HG03439 (cell line): ENCODE measurements at regions not wholly inside any gene's neighbourhood (a gene's known extent, or its start where the extent isn't known, plus 50 kb on each side); places are given as distances from the start of the nearest gene placed in this dataset.
"Not testable (repeated sequence)": the region's sequence is repeated elsewhere in the genome, so short reads cannot be mapped to it uniquely, and the experiment has no call there.

Experiments
- ATAC-seq: cut with Tn5 transposase; IDR thresholded peaks from one replicate; pipeline ENCODE4 v1.9.1; 2021; ENCODE audit warnings: mild to moderate bottlenecking, moderate library complexity; ENCODE audit not compliant: unreplicated experiment

DNA sequence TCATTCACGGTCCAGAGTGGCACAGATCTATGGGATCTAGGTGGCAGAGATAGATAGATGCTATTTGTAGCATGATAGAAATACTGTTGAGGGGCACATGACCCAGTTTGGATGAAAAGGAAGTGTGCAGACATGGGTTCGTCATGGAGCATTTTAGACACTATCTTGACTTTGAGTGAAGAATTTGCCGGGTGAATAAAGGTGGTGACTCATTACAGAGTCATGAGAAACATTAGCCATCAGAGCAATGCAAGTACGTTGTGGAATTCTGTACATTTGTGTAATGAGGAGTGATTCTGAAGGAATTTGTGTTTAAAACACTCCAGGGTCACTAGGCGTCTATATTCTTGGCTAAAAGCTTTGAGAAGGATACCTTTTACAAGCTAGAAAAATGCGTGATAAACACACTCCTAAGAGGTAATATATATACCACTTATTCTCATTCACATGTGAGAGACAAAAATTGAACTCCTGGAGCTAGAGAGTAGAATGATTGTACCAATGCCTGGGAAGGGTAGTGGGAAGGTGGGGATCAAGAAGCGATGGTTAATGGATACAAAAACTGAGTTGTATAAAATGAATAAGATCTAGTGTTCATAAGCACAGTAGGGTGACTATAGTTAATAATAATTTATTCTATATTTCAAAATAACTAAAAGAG, 593.7 kb upstream of the LUZP2 start:
- no peak for ATAC-seq

DNA sequence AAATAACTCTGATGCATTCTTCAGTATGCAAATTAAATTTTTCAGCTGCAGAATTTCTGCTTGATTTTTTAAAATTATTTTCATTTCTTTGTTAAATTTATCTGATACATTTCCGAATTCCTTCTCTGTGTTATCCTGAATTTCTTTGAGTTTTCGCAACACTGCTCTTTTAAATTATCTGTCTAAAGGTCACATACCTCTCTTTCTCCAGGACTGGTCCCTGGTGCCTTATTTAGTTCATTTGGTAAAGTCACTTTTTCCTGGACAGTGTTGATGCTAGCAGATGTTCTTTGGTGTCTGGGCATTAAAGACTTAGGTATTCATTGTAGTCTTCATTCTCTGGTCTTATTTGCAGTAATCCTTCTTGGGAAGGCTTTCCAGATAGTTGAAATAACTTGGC, 577.4 kb upstream of the LUZP2 start:
- no peak for ATAC-seq

DNA sequence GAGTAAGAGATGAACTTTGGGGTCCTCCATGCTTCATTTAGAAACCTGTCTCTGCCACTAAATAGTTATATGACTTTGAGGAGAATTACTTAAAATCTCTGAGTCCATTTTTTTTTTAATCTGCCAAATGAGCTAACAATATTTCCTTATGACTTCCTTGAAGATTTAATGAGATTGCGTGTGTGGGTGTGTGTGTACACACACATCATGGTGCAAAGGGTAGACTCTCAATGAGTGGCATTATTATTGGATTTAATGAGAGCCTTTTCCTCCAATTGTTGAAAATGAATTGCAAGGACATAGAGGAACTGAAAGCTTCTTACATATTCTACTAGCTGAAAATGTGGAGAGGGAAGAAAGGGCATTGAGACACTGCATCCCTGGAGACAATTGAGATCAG, 573.5 kb upstream of the LUZP2 start:
- ATAC-seq = no peak

DNA sequence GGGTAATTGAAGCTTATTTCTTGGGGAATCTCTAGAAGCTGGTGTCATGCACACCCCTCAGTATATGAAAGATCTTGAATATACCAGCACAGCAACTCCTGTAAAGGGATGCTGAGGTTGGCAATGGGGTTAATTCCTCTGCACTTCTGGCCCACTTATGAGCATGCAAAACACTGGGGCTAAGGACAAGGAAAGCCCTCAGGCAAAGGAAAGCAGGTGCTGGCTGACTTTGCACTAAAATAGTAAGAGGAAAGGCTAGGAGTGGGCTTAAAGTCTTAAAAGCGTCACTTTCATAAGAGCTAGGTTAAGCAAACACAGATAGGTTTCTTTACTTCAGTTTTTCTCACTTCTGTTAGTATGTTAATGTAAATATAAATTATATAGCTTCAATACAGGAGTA, 572.6 kb upstream of the LUZP2 start:
- ATAC-seq = no peak

DNA sequence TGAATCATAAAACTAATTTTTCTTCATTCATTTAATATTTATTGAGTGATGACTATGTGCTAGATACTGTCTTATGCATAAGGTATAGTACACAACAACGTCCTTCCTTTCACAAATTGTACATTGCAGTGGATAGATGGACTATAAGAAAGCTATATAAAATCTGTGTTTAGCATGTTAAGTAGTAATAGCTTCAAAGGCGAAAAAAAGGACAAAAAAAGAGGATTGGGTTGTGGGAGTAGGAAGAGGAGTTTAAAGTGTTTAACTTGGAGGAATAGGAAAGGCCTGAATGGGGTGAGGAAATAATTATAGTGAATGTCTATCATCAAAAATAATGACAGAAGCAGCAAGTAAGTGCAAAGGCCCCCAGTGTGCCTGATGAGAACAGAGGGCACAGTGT, 565.4 kb upstream of the LUZP2 start:
- ATAC-seq = no peak

DNA sequence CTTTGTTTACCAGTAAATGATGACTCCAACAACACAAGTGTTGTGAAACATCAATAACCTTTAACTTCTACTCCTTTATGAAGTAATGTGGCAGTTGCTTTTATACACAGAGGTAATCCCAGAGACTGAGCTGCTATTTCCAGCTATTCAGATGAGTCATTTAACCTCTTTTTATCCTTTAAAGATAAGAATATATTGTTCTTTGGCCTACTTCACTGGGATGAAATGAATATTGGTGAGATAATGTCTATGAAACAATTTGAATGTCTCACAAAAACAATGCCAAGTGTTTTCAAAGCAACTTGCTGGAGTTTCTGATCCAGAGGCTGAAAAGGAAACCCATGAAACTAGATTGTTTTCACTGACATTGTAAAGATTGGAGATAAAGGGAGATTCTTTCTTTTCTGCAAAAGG, 564.4 kb upstream of the LUZP2 start:
- no peak for ATAC-seq

DNA sequence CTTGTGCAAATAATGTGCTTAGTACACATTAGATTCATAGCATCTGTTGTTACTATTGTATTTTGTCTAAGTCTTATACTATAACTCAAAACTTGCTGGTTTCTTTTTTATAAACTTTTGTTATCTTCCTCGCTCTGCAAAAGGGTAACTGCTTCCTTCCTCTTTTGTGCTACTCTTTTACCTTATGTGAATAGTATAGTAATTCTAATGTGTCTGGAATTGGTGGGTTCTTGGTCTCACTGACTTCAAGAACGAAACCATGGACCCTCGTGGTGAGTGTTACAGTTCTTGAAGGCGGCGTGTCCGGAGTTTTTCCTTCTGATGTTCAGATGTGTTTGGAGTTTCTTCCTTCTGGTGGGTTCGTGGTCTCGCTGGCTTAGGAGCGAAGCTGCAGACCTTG, 563.1 kb upstream of the LUZP2 start:
- no peak for ATAC-seq

DNA sequence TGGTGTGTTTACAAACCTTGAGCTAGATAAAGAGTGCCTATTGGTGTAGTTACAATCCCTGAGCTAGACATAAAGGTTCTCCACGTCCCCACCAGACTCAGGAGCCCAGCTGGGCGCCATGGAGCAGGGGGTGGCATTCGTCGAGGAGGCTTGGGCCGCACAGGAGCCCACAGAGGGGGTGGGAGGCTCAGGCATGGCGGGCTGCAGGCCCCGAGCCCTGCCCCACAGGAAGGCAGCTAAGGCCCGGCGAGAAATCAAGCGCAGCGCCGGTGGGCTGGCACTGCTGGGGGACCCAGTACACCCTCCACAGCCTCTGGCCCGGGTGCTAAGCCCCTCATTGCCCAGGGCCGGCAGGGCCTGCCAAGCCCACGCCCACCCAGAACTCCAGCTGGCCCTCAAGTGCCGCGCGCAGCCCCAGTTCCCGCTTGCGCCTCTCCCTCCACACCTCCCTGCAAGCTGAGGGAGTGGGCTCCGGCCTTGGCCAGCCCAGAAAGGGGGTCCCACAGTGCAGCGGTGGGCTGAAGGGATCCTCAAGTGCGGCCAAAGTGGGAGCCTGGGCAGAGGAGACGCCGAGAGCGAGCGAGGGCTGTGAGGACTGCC, 562.1 kb upstream of the LUZP2 start:
- ATAC-seq = not testable (repeated sequence)

DNA sequence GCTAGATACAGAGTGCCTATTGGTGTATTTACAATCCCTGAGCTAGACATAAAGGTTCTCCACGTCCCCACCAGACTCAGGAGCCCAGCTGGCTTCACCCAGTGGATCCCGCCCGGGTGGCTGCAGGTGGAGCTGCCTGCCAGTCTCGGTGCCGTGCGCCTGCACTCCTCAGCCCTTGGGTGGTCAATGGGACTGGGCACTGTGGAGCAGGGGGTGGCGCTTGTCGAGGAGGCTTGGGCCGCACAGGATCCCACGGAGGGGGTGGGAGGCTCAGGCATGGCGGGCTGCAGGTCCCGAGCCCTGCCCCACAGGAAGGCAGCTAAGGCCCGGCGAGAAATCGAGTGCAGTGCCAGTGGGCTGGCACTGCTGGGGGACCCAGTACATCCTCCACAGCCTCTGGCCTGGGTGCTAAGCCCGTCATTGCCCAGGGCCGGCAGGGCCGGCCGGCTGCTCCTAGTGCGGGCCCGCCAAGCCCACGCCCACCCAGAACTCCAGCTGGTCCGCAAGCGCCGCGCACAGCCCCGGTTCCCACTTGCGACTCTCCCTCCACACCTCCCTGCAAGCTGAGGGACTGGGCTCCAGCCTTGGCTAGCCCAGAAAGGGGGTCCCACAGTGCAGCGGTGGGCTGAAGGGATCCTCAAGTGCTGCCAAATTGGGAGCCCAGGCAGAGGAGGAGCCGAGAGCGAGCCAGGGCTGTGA, 554.6 kb upstream of the LUZP2 start:
- not testable (repeated sequence) for ATAC-seq

DNA sequence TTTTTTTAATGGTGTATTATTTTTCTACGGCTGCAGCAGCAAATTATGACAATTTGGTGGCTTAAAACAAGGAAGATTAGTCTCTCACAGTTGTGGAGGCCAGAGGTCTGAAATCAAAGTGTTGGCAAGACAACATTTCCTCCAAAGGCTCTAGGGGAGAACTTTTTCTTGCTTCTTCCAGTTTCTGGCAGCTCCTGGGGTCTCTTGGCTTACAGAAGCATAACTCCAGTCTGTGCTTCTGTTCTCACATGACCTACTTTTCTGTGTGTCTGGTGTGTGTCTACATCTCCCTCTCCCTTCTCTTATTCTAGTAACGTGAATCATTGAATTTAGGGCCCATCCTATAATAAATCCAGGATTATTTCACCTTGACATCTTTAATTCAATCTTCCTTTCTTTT, 551.9 kb upstream of the LUZP2 start:
- ATAC-seq = no peak

DNA sequence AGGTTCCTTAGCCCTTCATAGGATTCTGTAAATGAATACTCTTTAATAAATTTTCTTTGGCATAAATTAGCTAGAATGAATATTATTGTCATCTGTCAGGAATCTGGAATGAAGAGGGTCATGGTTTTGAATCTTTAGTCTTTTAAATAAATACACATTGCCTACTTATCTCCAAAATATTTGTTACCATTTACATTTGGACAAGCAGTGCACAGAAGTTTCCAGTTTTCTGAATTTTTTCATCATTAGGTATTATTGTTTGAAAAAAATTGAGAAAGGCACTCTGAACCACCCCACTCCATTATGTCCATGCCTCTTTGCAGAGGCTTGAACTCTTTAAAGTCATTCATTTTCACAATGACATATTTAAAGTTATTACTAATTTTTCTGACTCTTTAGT, 549.0 kb upstream of the LUZP2 start:
- ATAC-seq = no peak

DNA sequence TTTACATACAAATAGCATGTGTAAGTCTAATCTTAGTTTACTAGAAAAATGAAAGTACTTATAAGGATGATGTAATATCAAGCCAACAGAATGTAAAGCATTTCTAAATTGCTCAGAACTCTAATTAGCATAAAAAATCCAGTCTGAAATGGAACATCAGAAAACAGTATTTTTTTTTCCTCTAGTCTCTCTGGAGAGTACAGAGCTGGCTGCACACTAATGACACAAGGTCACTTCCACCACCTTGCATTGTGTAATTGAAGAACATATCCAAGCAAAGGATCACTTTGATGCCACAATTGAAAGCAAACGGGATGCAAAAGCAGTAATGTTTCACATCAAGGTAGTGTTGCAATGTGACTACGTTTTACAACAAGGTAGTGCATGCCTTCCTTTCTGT, 548.0 kb upstream of the LUZP2 start:
- no peak for ATAC-seq

DNA sequence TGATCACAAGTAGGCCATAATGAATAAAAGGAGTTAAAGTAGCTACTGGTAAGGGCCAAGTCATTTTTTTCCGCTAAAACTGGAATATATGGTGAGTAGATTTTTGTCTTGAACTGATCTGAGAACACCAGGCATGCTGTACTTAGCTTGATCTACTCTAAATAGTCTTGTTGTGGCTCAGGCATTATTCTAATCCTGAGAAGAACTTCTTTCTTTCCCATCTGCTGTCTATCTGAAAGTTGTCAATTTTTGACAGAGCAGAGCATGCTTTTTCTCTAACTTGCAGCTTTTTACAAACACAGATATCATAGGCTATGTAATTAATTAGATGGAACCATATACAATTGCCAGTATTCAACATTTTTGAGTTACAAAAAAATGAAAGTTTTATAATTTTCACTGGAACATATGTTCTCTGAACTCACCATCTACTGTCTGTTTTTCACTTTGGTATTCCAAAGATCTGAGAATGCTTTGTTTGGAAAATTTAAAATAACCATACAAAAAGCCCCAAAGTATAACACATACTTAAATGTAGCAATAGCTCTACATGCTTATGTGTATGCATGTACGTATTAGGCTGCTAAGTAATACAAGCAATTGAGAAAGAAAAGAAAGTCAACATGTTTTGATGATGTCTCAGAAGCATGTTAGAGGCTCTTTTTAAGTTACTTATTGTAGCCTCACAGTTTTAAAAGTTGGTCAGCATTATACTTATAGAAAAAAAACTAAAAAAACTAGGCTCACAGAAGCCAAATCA, 542.7 kb upstream of the LUZP2 start:
- ATAC-seq = no peak

DNA sequence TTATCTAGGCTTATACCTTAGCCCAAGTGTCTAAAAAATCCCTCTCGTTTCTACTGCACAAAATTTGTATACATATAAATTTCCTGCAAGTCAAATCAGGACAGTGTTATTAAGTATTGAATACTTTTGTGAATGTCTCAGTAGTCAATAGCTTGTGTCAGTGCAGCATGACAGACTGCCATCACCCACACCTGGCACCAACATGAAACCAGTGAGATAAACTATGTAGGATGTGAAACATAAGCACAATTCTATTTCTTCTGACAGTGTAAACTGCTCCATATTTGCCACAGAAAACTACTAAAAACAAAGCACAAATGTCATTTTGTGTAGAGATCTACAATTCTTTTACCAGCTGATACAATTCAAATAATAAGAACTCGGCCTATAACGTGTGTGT, 542.1 kb upstream of the LUZP2 start:
- no peak for ATAC-seq

DNA sequence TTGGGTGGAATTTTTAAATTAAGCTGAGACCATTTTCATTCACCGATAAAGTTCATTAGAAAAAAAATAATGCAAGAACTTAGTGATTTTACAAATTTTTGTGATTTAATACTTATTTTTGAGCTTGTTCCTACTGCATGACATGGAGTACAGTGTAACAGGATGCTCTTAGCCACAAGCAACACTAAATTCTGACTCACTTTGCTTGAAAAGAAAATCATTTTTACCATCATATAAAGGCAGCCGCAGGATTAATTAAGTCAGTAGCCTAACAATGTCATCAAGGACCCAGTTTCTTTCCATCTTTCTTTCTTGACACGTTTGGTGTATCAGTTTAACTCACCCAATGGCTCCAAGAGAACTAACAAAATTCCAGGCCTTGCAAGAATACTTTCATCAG, 540.3 kb upstream of the LUZP2 start:
- no peak for ATAC-seq

DNA sequence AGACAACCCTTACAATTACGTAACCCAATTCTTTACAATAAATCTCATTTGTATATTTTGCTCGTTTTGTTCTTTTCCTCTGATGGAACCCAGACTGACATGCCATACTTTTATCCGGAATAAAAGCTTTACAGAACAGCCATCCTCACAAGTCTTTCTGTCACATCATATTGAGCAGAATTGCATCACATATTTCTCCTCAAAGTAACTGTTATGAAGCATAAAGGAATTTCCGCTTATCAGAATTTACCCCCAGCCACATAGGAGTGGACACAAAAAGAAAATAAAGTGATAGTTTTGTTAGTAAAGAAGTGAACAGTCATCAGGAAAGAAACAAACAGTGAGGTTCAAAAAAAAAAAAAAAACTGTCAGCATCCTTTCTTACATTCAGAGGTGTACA, 539.5 kb upstream of the LUZP2 start:
- ATAC-seq = no peak

DNA sequence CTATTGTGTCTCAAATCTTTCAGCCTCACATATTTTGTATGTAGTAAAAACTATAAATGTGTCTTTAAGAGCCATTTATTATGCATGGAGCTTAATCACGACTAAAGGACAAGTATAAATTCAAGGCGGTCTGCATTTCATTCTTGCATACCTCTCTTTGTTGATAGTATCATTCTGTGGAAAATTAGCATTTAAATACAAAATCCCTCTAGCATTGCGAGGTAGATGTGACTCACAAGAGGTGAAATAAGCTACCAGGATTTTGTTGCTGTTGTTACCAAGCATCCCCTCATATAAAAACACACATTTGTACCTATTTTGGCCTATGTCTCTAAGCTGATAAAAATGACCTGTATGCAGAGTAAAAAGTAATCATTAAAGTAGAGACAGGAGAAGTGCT, 537.4 kb upstream of the LUZP2 start:
- no peak for ATAC-seq

DNA sequence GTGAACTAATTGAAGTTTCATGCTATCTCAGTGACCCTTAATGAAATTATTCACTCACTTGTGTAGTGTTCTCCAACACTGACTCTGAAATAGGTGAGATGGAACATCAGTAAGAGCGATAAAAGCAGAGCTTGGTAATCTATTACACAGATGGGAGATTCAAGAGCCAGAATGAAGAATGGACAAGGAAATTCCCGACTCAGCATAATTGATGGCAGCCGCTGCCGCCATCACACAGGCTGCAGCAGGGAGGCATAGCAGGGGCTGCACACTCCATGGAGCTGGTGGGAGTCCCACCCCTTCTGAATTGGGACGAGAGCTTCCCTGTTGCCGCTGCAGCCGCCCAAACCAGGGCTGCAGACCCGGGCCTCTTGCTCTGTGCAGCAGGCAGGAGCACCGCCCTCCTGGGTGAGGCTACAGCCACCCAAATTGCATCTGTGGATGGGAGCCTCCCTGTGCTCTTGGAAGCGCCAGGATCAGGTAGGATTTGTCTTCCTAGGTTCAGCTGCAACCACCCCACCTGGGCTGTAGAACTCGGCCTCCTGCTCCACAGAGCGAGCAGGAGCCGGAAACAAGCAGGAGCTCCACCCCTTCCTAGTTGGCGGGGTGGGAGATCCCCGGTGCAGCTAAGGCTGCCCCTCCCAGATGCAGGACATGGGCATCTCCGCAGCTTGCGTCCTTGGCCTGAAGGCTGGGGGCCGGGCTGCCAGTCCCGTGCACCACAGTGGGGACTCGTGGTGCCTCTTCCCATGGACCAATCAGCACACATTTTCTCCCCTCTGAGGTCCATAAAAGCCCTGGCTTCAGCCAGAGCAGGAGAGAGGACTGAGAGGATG, 535.1 kb upstream of the LUZP2 start:
- ATAC-seq = no peak

DNA sequence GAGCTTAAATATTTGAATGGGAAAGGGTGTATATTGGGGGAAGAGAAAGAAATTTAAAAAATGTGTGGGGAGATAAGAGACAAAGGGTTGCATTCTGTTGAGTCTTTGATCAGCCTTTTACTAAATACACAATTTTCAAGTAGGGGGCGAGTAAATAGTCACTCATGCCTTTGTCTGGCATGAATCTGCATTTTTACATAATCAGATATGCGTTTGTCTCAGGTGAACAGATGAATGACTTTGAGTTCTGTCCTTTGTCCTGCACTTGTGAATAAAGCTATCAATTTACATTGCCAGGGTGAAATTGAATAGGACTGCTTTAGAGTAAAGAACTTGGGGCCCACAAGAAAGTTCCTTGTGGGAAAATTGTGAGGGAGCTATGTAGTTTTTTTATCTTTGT, 523.6 kb upstream of the LUZP2 start:
- ATAC-seq = no peak

DNA sequence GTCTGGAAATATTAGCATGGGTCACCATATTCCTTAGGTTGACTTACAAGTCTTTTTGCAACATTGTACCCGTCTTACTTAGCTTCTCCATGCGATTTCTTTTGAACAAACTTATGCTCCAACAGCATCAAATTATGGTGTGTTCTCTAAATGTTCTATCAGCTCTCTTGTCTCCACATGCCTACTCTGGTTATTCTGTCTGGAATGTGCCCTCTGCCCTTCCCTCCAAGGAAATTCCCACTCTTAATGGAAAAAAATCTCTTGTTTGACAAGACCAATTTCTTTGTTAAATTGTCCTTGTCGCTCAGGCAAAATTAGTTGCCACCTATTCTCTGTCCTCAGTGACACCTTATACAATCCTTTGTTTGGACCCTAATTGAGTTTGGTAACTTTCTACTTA, 522.8 kb upstream of the LUZP2 start:
- ATAC-seq = no peak

DNA sequence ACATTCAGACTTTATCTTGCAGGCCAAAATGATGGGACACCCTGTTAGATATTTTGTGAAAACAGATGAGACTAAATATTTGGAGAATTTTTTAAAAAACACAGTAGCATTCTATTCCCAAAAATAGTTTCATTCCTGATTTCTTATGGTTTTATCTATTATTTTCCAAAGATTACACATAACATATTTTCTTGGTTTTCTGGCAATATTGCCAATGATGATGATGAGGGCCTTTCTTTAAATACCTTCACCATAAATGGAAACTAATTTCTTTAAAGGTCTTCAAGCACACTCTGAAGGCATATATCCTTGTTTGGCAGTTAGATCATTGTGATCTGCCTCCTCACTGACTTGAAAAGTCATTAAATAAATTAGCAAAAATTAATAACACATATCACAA, 522.3 kb upstream of the LUZP2 start:
- ATAC-seq = no peak
